ENCODE measurements at regions not wholly inside any gene's neighbourhood (a gene's known extent, or its start where the extent isn't known, plus 50 kb on each side); places are given as distances from the start of the nearest gene placed in this dataset.

GRCh38 chr10:3312403-3312940 lies 139.9 kb upstream of the PITRM1 start:
- no peak for TF ChIP-seq CTCF (IDR thresholded peaks at IDR 0.05)
- no peak for TF ChIP-seq POLR2A (IDR thresholded peaks at IDR 0.05)
- TF ChIP-seq POLR2AphosphoS5 (IDR thresholded peaks at IDR 0.05), result no peak
- no peak for TF ChIP-seq EP300 (IDR thresholded peaks at IDR 0.05)

Data from suprapubic skin (tissue), 4 donors.